ENCODE measurements at regions not wholly inside any gene's neighbourhood (a gene's known extent, or its start where the extent isn't known, plus 50 kb on each side); places are given as distances from the start of the nearest gene placed in this dataset.

DNA sequence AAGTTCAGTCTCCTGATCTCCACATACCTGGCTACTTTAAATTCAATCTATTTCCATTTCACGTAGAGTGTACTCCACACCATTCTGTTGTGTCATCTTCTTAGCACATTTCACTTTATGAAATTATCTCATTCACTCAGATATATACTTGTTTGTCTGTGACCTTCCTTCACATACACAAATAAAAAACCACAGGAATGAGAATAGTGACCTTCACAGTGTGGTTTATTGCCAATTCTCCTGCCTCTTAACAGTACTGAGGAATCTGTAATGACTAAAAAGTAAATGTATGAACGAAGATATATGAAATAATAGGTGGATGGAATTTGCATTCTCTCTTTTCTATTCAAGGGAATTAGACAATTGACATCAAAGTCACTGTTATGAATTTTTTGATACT lies 183.9 kb upstream of the PCDH7 start:
- no peaks in the 10 kb centered on the region for H3K27me3 ChIP-seq
- no peak for DNase-seq
- no peaks in the 10 kb centered on the region for H3K36me3 ChIP-seq
- 58 to 64% methylated on average over 2 of the region's 2 CpGs for WGBS, 2 donors
- TF ChIP-seq POLR2A (IDR thresholded peaks at IDR 0.05) (no peak), POLR2AphosphoS5 (IDR thresholded peaks at IDR 0.05) (no peak), EP300 (IDR thresholded peaks at IDR 0.05) (no peak)
- TF ChIP-seq, protein P1, sequence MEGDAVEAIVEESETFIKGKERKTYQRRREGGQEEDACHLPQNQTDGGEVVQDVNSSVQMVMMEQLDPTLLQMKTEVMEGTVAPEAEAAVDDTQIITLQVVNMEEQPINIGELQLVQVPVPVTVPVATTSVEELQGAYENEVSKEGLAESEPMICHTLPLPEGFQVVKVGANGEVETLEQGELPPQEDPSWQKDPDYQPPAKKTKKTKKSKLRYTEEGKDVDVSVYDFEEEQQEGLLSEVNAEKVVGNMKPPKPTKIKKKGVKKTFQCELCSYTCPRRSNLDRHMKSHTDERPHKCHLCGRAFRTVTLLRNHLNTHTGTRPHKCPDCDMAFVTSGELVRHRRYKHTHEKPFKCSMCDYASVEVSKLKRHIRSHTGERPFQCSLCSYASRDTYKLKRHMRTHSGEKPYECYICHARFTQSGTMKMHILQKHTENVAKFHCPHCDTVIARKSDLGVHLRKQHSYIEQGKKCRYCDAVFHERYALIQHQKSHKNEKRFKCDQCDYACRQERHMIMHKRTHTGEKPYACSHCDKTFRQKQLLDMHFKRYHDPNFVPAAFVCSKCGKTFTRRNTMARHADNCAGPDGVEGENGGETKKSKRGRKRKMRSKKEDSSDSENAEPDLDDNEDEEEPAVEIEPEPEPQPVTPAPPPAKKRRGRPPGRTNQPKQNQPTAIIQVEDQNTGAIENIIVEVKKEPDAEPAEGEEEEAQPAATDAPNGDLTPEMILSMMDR (IDR thresholded peaks at IDR 0.05), result no peak
- no peak overlapping the region for H3K4me3 ChIP-seq
- H3K4me1 ChIP-seq, result no peaks in the 10 kb centered on the region
- intact Hi-C loops (cut with DNase I), result no loop called here
- H3K9me3 ChIP-seq, result no peaks in the 10 kb centered on the region
- H3K27ac ChIP-seq, result no peak overlapping the region

DNA sequence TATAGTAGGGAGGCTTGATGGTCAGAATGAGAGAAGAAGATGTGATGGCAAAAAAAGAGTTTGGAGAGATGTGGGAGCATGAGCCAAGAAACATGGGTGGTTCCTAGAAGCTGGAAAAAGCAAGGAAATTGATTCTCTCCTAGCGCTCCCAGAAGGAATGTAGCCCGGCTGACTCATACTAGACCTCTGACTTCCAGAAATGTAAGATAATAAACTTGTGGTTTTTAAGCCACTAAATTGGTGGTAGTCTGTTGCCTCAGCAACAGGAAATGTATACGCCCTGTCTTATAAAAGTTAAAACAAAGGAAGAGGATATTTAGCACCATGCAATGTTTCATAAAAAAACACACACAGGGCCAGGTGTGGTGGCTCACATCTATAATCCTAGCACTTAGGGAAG lies 182.7 kb upstream of the PCDH7 start:
- H3K4me1 ChIP-seq, result no peaks in the 10 kb centered on the region
- H3K27ac ChIP-seq, result no peak overlapping the region
- no peak for DNase-seq
- H3K27me3 ChIP-seq, result no peaks in the 10 kb centered on the region
- intact Hi-C loops (cut with DNase I), result no loop called here
- WGBS, 2 donors, result 12 to 34% methylated on average over 3 of the region's 3 CpGs
- no peaks in the 10 kb centered on the region for H3K36me3 ChIP-seq
- no peaks in the 10 kb centered on the region for H3K9me3 ChIP-seq
- TF ChIP-seq EP300 (IDR thresholded peaks at IDR 0.05), result no peak
- TF ChIP-seq POLR2A (IDR thresholded peaks at IDR 0.05), result no peak
- no peak for TF ChIP-seq POLR2AphosphoS5 (IDR thresholded peaks at IDR 0.05)
- TF ChIP-seq, protein P1 (IDR thresholded peaks at IDR 0.05), result no peak
- H3K4me3 ChIP-seq, result no peak overlapping the region

GRCh38 chr4:30538794-30539193 lies 181.4 kb upstream of the PCDH7 start:
- TF ChIP-seq, protein P1 (IDR thresholded peaks at IDR 0.05), result no peak
- TF ChIP-seq EP300 (IDR thresholded peaks at IDR 0.05) (no peak), POLR2A (IDR thresholded peaks at IDR 0.05) (no peak), POLR2AphosphoS5 (IDR thresholded peaks at IDR 0.05) (no peak)
- H3K27me3 ChIP-seq, result no peaks in the 10 kb centered on the region
- WGBS, 2 donors, result 87 to 88% methylated on average over 5 of the region's 5 CpGs
- H3K4me1 ChIP-seq, result no peaks in the 10 kb centered on the region
- no peak overlapping the region for H3K4me3 ChIP-seq
- no peaks in the 10 kb centered on the region for H3K36me3 ChIP-seq
- intact Hi-C loops (cut with DNase I), result no loop called here
- no peak for DNase-seq
- no peak overlapping the region for H3K27ac ChIP-seq
- H3K9me3 ChIP-seq, result no peaks in the 10 kb centered on the region

DNA sequence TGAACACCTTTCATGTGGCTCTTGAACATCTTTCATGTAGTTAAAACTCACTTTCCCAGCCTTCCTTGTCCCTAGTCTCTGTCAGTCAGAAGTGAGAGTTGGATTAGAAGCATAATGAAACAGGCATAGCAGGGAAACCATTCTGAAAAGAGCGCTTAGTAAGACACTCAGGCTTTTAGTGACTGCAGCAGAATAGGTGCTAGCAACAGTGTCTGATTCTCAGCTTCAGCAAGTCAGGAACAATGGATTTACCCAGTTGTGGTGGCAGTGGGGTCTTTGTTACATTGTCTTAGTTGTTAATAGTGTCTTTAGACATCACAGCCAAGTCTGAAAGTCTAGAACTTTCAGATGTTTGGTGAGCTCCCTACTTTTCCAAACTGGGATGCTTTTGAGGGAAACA lies 177.1 kb upstream of the PCDH7 start:
- Histone ChIP-seq H3K27ac (no peak overlapping the region), H3K4me1 (no peaks in the 10 kb centered on the region), H3K4me3 (no peak overlapping the region), H3K36me3 (no peaks in the 10 kb centered on the region), H3K27me3 (no peaks in the 10 kb centered on the region), H3K9me3 (no peaks in the 10 kb centered on the region)
- TF ChIP-seq POLR2A (IDR thresholded peaks at IDR 0.05) (no peak), EP300 (IDR thresholded peaks at IDR 0.05) (no peak), POLR2AphosphoS5 (IDR thresholded peaks at IDR 0.05) (no peak)
- TF ChIP-seq, protein P1 (IDR thresholded peaks at IDR 0.05), result no peak
- no peak for DNase-seq
- intact Hi-C loops (cut with DNase I), result no loop called here
- WGBS, 2 donors, result 90 to 97% methylated on average over 1 of the region's 1 CpG

DNA sequence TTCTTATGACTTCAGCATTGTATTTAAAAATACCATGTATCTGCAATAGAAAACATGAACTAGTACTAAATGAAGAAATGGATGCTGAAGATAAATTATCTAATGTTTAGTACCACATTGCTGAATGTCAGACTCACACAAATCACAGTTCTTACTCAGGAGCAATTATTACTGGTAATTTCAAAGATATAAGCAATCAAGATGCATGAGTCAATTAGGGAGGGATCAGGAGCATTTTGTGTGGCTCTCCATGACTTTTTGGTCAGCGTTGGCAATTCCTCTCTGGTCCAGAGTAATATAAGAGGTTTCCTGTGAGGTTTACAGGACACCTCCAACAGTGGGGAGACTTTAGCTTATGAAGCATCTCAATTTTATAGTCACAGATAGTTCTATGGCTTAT lies 167.0 kb upstream of the PCDH7 start:
- Histone ChIP-seq H3K36me3 (no peaks in the 10 kb centered on the region), H3K27ac (no peak overlapping the region), H3K27me3 (no peaks in the 10 kb centered on the region), H3K4me3 (no peak overlapping the region), H3K9me3 (no peaks in the 10 kb centered on the region), H3K4me1 (no peaks in the 10 kb centered on the region)
- 78 to 89% methylated on average over 1 of the region's 1 CpG for WGBS, 2 donors
- TF ChIP-seq, protein P1 (IDR thresholded peaks at IDR 0.05), result no peak
- TF ChIP-seq POLR2A (IDR thresholded peaks at IDR 0.05) (no peak), POLR2AphosphoS5 (IDR thresholded peaks at IDR 0.05) (no peak), EP300 (IDR thresholded peaks at IDR 0.05) (no peak)
- DNase-seq, result no peak
- intact Hi-C loops (cut with DNase I), result no loop called here
